HL-60 (cell line): ENCODE measurements at regions not wholly inside any gene's neighbourhood (a gene's known extent, or its start where the extent isn't known, plus 50 kb on each side); places are given as distances from the start of the nearest gene placed in this dataset.

Experiments
- DNase-seq, 2 experiments: peaks; one replicate each; pipeline ENCODE4 v3.0.0-alpha.2; 2010 to 2020; ENCODE audit warnings: low read depth in 1 of 2, low spot score in 1 of 2
- H3K27ac ChIP-seq: fragments of 250-450 bp; sonication (Bioruptor Pico); replicated peaks from 2 replicates; pipeline ENCODE4 v1.5.1; 2020; ENCODE audit warnings: mild to moderate bottlenecking, moderate library complexity
- H3K27me3 ChIP-seq: fragments of 250-450 bp; sonication (Bioruptor Pico); 2 replicates; pipeline ENCODE4 v1.5.1; 2021; ENCODE audit warnings: mild to moderate bottlenecking, moderate library complexity; ENCODE audit not compliant: insufficient read depth, poor library complexity, severe bottlenecking
- H3K4me3 ChIP-seq: replicated peaks from 2 replicates; pipeline ENCODE4 v1.5.1; 2011; ENCODE audit warnings: mild to moderate bottlenecking, control low read depth, low read length; ENCODE audit not compliant: insufficient read depth
- CTCF ChIP-seq: IDR thresholded peaks from one replicate; pipeline ENCODE4 v1.5.1; 2011; ENCODE audit warnings: low read length, control low read depth, inconsistent platforms; ENCODE audit not compliant: insufficient read depth
- GABPA ChIP-seq: IDR thresholded peaks from 2 replicates; pipeline ENCODE4 v1.6.1; 2012; ENCODE audit warnings: low read depth
- POLR2AphosphoS5 ChIP-seq: IDR thresholded peaks from 2 replicates; pipeline ENCODE4 v1.6.1; 2012; ENCODE audit warnings: low read depth
- REST ChIP-seq: IDR thresholded peaks from 2 replicates; pipeline ENCODE4 v1.6.1; 2012; ENCODE audit warnings: low read depth; ENCODE audit not compliant: insufficient replicate concordance
- SPI1 ChIP-seq: IDR thresholded peaks from 2 replicates; pipeline ENCODE4 v1.6.1; 2012; ENCODE audit warnings: low read depth, mild to moderate bottlenecking, borderline replicate concordance

GRCh38 chr5:62691946-62692345 lies 113.3 kb downstream of the LRRC70 start:
- no peak for DNase-seq
- TF ChIP-seq POLR2AphosphoS5 (no peak), CTCF (no peak), GABPA (no peak), SPI1 (no peak), REST (no peak)
- H3K27me3 ChIP-seq = no peaks in the 10 kb centered on the region
- H3K4me3 ChIP-seq = no peak overlapping the region
- H3K27ac ChIP-seq = no peak overlapping the region

- no peak for TF ChIP-seq SPI1
- TF ChIP-seq REST = no peak
- no peak overlapping the region for H3K4me3 ChIP-seq
These were observed 111.8 kb downstream of the LRRC70 start for GRCh38 chr5:62690421-62690820.

DNA sequence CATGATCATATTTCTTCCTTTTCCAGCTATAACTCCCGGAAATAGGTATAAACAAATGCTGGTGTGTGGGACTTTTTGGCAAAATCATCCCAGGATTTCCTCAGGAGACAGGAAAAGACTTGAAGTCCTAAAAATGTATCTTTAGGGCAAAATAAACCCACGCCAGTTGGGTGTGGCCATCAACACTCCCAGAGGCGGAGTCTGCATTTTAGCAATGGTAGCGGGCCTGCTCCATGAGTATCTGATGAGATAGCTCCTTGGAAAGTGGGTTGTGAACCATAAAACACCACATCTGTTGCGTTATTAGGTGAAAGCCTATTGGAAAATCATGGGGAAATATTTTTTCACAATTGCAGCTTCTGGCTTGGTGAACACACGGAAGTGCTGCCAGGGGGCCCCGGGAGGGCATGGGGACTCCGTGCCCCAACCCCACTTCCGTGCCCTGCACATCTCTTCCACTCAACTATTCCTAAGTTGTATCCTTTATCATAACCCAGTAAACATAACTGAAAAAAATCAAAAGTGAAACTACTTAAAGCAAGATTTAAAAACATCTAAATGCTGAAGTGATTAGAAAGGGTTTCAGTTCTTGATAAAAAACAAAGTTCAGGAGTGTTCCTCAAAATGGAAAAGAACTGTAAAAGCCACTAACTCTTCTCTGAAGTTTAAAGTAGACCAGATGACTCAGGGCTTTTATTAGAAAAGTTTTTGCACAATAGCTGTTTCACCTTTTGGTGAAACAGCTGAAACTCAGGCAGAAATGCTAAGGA lies 111.2 kb downstream of the LRRC70 start:
- TF ChIP-seq GABPA (no peak), POLR2AphosphoS5 (no peak), REST (no peak), CTCF (no peak), SPI1 (peak; percentile 10; the same call in 1 of the 2 replicates)
- DNase-seq = peak; percentile 12 to 34
- Histone ChIP-seq H3K27ac (peak overlapping the region; percentile 69), H3K27me3 (no peaks in the 10 kb centered on the region), H3K4me3 (peak overlapping the region; percentile 33)

More at GRCh38 chr5:62690421-62690820, 111.8 kb downstream of the LRRC70 start:
- Histone ChIP-seq H3K27me3 (no peaks in the 10 kb centered on the region), H3K27ac (peak overlapping the region; percentile 69)
- no peak for DNase-seq
